22Rv1 (cell line): ENCODE measurements at regions not wholly inside any gene's neighbourhood (a gene's known extent, or its start where the extent isn't known, plus 50 kb on each side); places are given as distances from the start of the nearest gene placed in this dataset.
"Not testable (repeated sequence)": the region's sequence is repeated elsewhere in the genome, so short reads cannot be mapped to it uniquely, and the experiment has no call there.

Source experiments
- ZFX ChIP-seq: fragments of 450-650 bp; IDR thresholded peaks from 2 replicates; pipeline ENCODE4 v1.6.1; 2017; ENCODE audit warnings: antibody characterized with exemption, borderline replicate concordance
- TF ChIP-seq, protein P1 (sequence below): fragments of 450-650 bp; IDR thresholded peaks from 2 replicates; pipeline ENCODE4 v1.5.1; 2017; ENCODE audit warnings: mild to moderate bottlenecking

DNA sequence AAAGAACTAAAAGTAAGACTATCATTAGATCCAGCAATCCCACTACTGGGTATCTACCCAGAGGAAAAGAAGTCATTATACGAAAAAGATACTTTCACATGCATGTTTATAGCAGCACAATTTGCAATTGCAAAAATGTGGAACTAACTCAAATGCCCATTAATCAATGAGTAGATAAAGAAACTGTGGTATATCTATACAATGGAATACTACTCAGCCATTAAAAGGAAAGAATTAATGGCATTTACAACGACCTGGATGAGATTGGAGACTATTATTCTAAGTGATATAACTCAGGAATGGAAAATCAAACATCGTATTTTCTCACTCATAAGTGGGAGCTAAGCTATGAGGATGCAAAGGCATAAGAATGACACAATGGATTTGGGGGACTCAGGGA is 80.5 kb upstream of the KDM7A start:
- TF ChIP-seq, protein P1, sequence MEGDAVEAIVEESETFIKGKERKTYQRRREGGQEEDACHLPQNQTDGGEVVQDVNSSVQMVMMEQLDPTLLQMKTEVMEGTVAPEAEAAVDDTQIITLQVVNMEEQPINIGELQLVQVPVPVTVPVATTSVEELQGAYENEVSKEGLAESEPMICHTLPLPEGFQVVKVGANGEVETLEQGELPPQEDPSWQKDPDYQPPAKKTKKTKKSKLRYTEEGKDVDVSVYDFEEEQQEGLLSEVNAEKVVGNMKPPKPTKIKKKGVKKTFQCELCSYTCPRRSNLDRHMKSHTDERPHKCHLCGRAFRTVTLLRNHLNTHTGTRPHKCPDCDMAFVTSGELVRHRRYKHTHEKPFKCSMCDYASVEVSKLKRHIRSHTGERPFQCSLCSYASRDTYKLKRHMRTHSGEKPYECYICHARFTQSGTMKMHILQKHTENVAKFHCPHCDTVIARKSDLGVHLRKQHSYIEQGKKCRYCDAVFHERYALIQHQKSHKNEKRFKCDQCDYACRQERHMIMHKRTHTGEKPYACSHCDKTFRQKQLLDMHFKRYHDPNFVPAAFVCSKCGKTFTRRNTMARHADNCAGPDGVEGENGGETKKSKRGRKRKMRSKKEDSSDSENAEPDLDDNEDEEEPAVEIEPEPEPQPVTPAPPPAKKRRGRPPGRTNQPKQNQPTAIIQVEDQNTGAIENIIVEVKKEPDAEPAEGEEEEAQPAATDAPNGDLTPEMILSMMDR = not testable (repeated sequence)
- TF ChIP-seq ZFX = not testable (repeated sequence)
